ENCODE measurements at regions not wholly inside any gene's neighbourhood (a gene's known extent, or its start where the extent isn't known, plus 50 kb on each side); places are given as distances from the start of the nearest gene placed in this dataset.
A peak's percentile ranks its signal among the peaks of the same experiment; 100 is the strongest.

- H3K9me3 ChIP-seq (ENCODE audit: control insufficient read depth, insufficient read depth, low read depth, low read length): no peaks in the 10 kb centered on the region
- peaks cover 28% of the 10 kb centered on the region for H3K4me1 ChIP-seq (ENCODE audit: control insufficient read depth, extremely low read depth, insufficient read depth, low read length)
- no peaks in the 10 kb centered on the region for H3K36me3 ChIP-seq (ENCODE audit: control insufficient read depth, insufficient read depth, low read length)
- H3K4me2 ChIP-seq (ENCODE audit: extremely low read depth, insufficient read depth, low read length): no peak overlapping the region
- no peak overlapping the region for H2AFZ ChIP-seq (ENCODE audit: low read length)
- no peaks in the 10 kb centered on the region for H4K20me1 ChIP-seq (ENCODE audit: control insufficient read depth, extremely low read depth, insufficient read depth, low read length)
- no peak overlapping the region for H3K9ac ChIP-seq (ENCODE audit: insufficient read depth, low read length)
- no peak for DNase-seq (ENCODE audit: low read depth in 2 of 2)
- no peaks in the 10 kb centered on the region for H3K27me3 ChIP-seq (ENCODE audit: control insufficient read depth, insufficient read depth, low read length)
- peak overlapping the region; percentile 99 for H3K27ac ChIP-seq (ENCODE audit: insufficient read depth, low read length)
- TF ChIP-seq CTCF (conservative IDR thresholded peaks at IDR 0.05 in 1 of 2, IDR thresholded peaks at IDR 0.05 in 1 of 2; ENCODE audit: low read depth in 1 of 2, low read length in 2 of 2) (no peak), EZH2 (IDR thresholded peaks at IDR 0.05; ENCODE audit: low read length, missing control alignments) (no peak)
- no peak overlapping the region for H3K4me3 ChIP-seq (replicated peaks in 1 of 4; ENCODE audit: control extremely low read depth in 1 of 4, insufficient read depth in 1 of 4, low read depth in 3 of 4, low read length in 4 of 4)
- H3K79me2 ChIP-seq (ENCODE audit: control insufficient read depth, insufficient read depth, low read length): no peaks in the 10 kb centered on the region
Observed at GRCh38 chr10:110397856-110398255, 93.1 kb upstream of the SMNDC1 start.

- H3K4me1 ChIP-seq (ENCODE audit: control insufficient read depth, extremely low read depth, insufficient read depth, low read length): peaks cover 25% of the 10 kb centered on the region
- H3K79me2 ChIP-seq (ENCODE audit: control insufficient read depth, insufficient read depth, low read length): no peaks in the 10 kb centered on the region
- H3K4me3 ChIP-seq (replicated peaks in 1 of 4; ENCODE audit: control extremely low read depth in 1 of 4, insufficient read depth in 1 of 4, low read depth in 3 of 4, low read length in 4 of 4): peak overlapping the region in 1 of 4 experiments; percentile 20
- H3K27ac ChIP-seq (ENCODE audit: insufficient read depth, low read length): peak overlapping the region; percentile 99
- TF ChIP-seq EZH2 (IDR thresholded peaks at IDR 0.05; ENCODE audit: low read length, missing control alignments) (no peak), CTCF (conservative IDR thresholded peaks at IDR 0.05 in 1 of 2, IDR thresholded peaks at IDR 0.05 in 1 of 2; ENCODE audit: low read depth in 1 of 2, low read length in 2 of 2) (no peak)
- peak overlapping the region; percentile 87 for H3K4me2 ChIP-seq (ENCODE audit: extremely low read depth, insufficient read depth, low read length)
- no peaks in the 10 kb centered on the region for H3K36me3 ChIP-seq (ENCODE audit: control insufficient read depth, insufficient read depth, low read length)
- no peaks in the 10 kb centered on the region for H3K27me3 ChIP-seq (ENCODE audit: control insufficient read depth, insufficient read depth, low read length)
- no peak overlapping the region for H2AFZ ChIP-seq (ENCODE audit: low read length)
- H4K20me1 ChIP-seq (ENCODE audit: control insufficient read depth, extremely low read depth, insufficient read depth, low read length): no peaks in the 10 kb centered on the region
- H3K9ac ChIP-seq (ENCODE audit: insufficient read depth, low read length): peak overlapping the region; percentile 68
- peak; percentile 90 to 97 for DNase-seq (ENCODE audit: low read depth in 2 of 2)
- H3K9me3 ChIP-seq (ENCODE audit: control insufficient read depth, insufficient read depth, low read depth, low read length): no peaks in the 10 kb centered on the region
Observed at GRCh38 chr10:110398419-110399105, 93.8 kb upstream of the SMNDC1 start.

GRCh38 chr10:110399106-110399964 is 94.6 kb upstream of the SMNDC1 start:
- no peaks in the 10 kb centered on the region for H3K27me3 ChIP-seq (ENCODE audit: control insufficient read depth, insufficient read depth, low read length)
- TF ChIP-seq EZH2 (IDR thresholded peaks at IDR 0.05; ENCODE audit: low read length, missing control alignments): no peak
- peak overlapping the region in 2 of 4 experiments; percentile 6 to 20 for H3K4me3 ChIP-seq (replicated peaks in 1 of 4; ENCODE audit: control extremely low read depth in 1 of 4, insufficient read depth in 1 of 4, low read depth in 3 of 4, low read length in 4 of 4)
- no peaks in the 10 kb centered on the region for H4K20me1 ChIP-seq (ENCODE audit: control insufficient read depth, extremely low read depth, insufficient read depth, low read length)
- H3K79me2 ChIP-seq (ENCODE audit: control insufficient read depth, insufficient read depth, low read length): no peaks in the 10 kb centered on the region
- no peaks in the 10 kb centered on the region for H3K36me3 ChIP-seq (ENCODE audit: control insufficient read depth, insufficient read depth, low read length)
- peak; percentile 96 to 99 for DNase-seq (ENCODE audit: low read depth in 2 of 2)
- peak overlapping the region; percentile 99 for H3K27ac ChIP-seq (ENCODE audit: insufficient read depth, low read length)
- peak overlapping the region; percentile 87 for H3K4me2 ChIP-seq (ENCODE audit: extremely low read depth, insufficient read depth, low read length)
- H3K9ac ChIP-seq (ENCODE audit: insufficient read depth, low read length): peak overlapping the region; percentile 68
- no peaks in the 10 kb centered on the region for H3K9me3 ChIP-seq (ENCODE audit: control insufficient read depth, insufficient read depth, low read depth, low read length)
- peaks cover 25% of the 10 kb centered on the region for H3K4me1 ChIP-seq (ENCODE audit: control insufficient read depth, extremely low read depth, insufficient read depth, low read length)
- H2AFZ ChIP-seq (ENCODE audit: low read length): no peak overlapping the region

All from fibroblast of lung (primary cell).